ENCODE measurements at regions not wholly inside any gene's neighbourhood (a gene's known extent, or its start where the extent isn't known, plus 50 kb on each side); places are given as distances from the start of the nearest gene placed in this dataset.
"Not testable (repeated sequence)": the region's sequence is repeated elsewhere in the genome, so short reads cannot be mapped to it uniquely, and the experiment has no call there.

GRCh38 chr6:20346948-20347347 lies 54.7 kb upstream of the E2F3 start:
- not testable (repeated sequence) for DNase-seq

- no peak for DNase-seq
Measured at GRCh38 chr6:20348041-20348440, 53.6 kb upstream of the E2F3 start.

DNA sequence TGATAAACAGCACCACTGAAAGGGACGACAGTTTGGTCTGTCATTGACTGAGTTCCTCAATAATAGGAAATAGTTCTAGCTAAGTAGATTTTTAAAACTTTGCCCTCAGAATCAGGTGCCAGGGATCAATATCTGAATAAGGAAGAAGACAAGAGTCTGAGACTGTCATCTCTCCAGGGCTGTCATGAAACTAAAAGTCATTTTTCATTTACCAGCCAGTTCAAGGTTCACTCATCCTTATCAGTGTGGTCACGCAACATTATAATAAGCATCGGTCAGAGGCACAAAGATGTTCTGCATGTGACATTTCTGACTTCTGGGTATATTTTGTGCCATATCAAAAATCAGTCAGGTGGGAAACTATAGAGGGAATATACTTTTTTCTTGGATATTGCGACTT lies 52.5 kb upstream of the E2F3 start:
- no peak for DNase-seq

DNA sequence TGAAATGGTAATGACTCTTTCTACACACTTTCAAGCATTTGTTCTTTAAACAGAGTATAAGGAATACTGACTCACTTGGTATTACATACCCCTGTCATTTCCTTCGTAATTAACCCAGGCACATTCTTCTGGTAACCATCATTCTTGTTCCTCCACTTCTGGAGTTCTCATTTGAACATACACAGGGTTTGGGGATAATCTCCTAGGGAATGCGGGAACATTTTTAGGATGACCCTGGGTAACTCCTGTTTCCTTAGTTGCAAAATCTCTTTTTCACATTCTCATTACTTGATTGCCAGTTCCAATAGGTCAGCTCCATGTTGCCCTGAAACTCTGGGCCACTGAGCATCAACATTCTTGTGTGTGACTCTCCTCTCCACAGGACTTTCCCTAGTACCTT lies 51.5 kb upstream of the E2F3 start:
- DNase-seq = no peak

- no peak for DNase-seq
Measured at GRCh38 chr6:20351534-20351933, 50.1 kb upstream of the E2F3 start.
